GM18870 (cell line): ENCODE measurements at regions not wholly inside any gene's neighbourhood (a gene's known extent, or its start where the extent isn't known, plus 50 kb on each side); places are given as distances from the start of the nearest gene placed in this dataset.

Experiments used
- ATAC-seq: cut with Tn5 transposase; IDR thresholded peaks from one replicate; pipeline ENCODE4 v1.9.1; 2021; ENCODE audit warnings: moderate library complexity; ENCODE audit not compliant: unreplicated experiment

- no peak for ATAC-seq
Measured at GRCh38 chr6:74645108-74645849, 560.6 kb downstream of the COL12A1 start.

- ATAC-seq, result peak; percentile 57
Measured at GRCh38 chr6:74642101-74642500, 563.8 kb downstream of the COL12A1 start.

- ATAC-seq, result no peak
Measured at GRCh38 chr6:74638412-74638811, 567.4 kb downstream of the COL12A1 start.

GRCh38 chr6:74632196-74632875 is 573.5 kb downstream of the COL12A1 start:
- ATAC-seq, result no peak

GRCh38 chr6:74631564-74631963 is 574.3 kb downstream of the COL12A1 start:
- ATAC-seq, result no peak

GRCh38 chr6:74626288-74626687 is 579.6 kb downstream of the COL12A1 start:
- no peak for ATAC-seq

- ATAC-seq, result no peak
Measured at GRCh38 chr6:74623027-74623426, 582.8 kb downstream of the COL12A1 start.

- no peak for ATAC-seq
Measured at GRCh38 chr6:74611220-74611619, 594.6 kb downstream of the COL12A1 start.

- ATAC-seq, result no peak
Measured at GRCh38 chr6:74610352-74610751, 595.5 kb downstream of the COL12A1 start.

- ATAC-seq, result no peak
Measured at GRCh38 chr6:74609871-74610270, 596.0 kb downstream of the COL12A1 start.

- no peak for ATAC-seq
Measured at GRCh38 chr6:74607934-74608333, 597.9 kb downstream of the COL12A1 start.

- ATAC-seq, result no peak
Measured at GRCh38 chr6:74607468-74607867, 598.4 kb downstream of the COL12A1 start.

- ATAC-seq, result no peak
Measured at GRCh38 chr6:74606582-74607071, 599.2 kb downstream of the COL12A1 start.

- ATAC-seq, result no peak
Measured at GRCh38 chr6:74605922-74606581, 599.8 kb downstream of the COL12A1 start.

GRCh38 chr6:74604279-74604678 is 601.6 kb downstream of the COL12A1 start:
- no peak for ATAC-seq

- ATAC-seq, result no peak
Measured at GRCh38 chr6:74603322-74604076, 602.4 kb downstream of the COL12A1 start.

- no peak for ATAC-seq
Measured at GRCh38 chr6:74602206-74602605, 603.6 kb downstream of the COL12A1 start.

- ATAC-seq, result peak; percentile 96
Measured at GRCh38 chr6:74598462-74599393, 607.1 kb downstream of the COL12A1 start.

- peak; percentile 32 for ATAC-seq
Measured at GRCh38 chr6:74597840-74598239, 608.0 kb downstream of the COL12A1 start.

- no peak for ATAC-seq
Measured at GRCh38 chr6:74597266-74597665, 608.6 kb downstream of the COL12A1 start.
